MM.1S (cell line): ENCODE measurements at regions not wholly inside any gene's neighbourhood (a gene's known extent, or its start where the extent isn't known, plus 50 kb on each side); places are given as distances from the start of the nearest gene placed in this dataset.

Experiments used
- CTCF ChIP-seq: fragments of 300-600 bp; sonication (generic); IDR thresholded peaks from 2 replicates; pipeline ENCODE4 v1.5.1; 2016; ENCODE audit warnings: antibody characterized with exemption, low read length, mixed read lengths
- EZH2 ChIP-seq: fragments of 300-600 bp; sonication (generic); optimal IDR thresholded peaks from 2 replicates; pipeline ENCODE3; 2017; ENCODE audit warnings: low read depth, mild to moderate bottlenecking, antibody characterized with exemption, low read length, mixed read lengths

- no peak for TF ChIP-seq EZH2
- no peak for TF ChIP-seq CTCF
Measured at GRCh38 chr6:43878823-43879495, 108.9 kb downstream of the VEGFA start.
